ENCODE measurements at regions not wholly inside any gene's neighbourhood (a gene's known extent, or its start where the extent isn't known, plus 50 kb on each side); places are given as distances from the start of the nearest gene placed in this dataset.

DNA sequence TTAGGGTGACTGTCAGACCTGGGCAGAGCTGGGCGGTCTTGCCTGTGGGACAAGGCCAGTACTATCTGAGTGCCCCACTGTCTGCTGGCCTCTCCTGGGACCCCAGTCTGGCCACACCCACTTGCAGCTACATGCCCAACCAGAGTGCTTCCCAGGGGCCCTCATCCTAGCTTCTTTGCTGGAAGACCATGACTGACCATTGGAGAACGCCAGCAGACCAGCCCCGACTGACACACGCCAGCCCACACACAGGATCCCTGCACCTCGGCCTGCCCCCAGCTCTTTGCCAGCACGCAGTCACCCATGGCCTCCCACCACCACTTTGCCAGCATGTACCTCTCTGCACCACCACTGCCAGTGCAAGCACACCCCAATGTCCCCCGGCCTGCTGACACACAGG lies 585.7 kb downstream of the ZNF674 start (continued):
- TF ChIP-seq ZNF266 (tag by site-specific recombination; IDR thresholded peaks at IDR 0.05; ENCODE audit: low read depth): no peak
- no peak for TF ChIP-seq ZBTB7A (tag by site-specific recombination; IDR thresholded peaks at IDR 0.05; ENCODE audit: low read depth)
- no peak for TF ChIP-seq ZNF155 (tag by site-specific recombination; IDR thresholded peaks at IDR 0.05)
- no peak for TF ChIP-seq ZNF239 (tag by site-specific recombination; IDR thresholded peaks at IDR 0.05)

DNA sequence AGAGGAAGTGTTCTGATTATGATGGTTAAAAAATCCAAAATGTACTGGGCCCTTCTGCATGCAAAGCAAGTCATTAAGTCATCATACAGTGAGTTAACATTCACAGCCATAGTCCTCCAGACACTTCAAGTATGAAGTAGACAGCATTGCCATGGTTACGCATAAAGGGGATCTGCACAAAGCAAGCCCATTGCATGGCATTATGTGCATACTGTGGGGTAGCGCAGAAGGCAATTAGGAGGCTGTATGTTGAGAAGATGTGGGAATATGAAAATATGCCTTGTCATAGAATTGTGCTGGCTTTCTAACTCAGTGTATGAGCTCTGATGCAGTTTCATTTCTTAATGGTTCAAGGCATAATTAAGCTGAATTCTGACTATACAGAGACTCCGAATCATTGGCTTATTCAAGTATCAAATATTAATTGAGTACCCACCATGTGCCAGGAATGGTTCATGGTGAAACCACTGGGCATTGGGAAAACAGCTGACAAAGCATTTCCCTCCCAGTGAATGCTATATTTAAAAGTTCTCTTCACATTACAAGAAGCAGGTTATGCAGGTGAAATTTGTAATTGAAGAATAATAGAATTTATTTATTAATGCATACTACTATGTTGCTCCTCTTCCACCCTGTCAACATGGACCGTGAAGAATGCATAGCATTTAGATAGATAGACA lies 588.9 kb downstream of the ZNF674 start:
- Histone ChIP-seq H3K4me3 (ENCODE audit: low read depth, low read length) (no peak overlapping the region), H3K9me3 (ENCODE audit: control insufficient read depth, insufficient read depth, low read depth, low read length) (no peaks in the 10 kb centered on the region), H3K4me1 (ENCODE audit: control insufficient read depth, insufficient read depth, low read length) (no peaks in the 10 kb centered on the region), H3K36me3 (ENCODE audit: control insufficient read depth in 2 of 2, insufficient read depth in 1 of 2, low read length in 2 of 2) (no peaks in the 10 kb centered on the region), H3K27ac (ENCODE audit: extremely low read depth, low read depth, low read length) (no peak overlapping the region)
- CTCF ChIA-PET: interaction anchor here (0.6 kb wide), 1 partner anchor 17 kb away, joined by 3 read pairs; no protein-coding TSS in a partner anchor
- POLR2A ChIA-PET: no interaction called here
- TF ChIP-seq ZNF830 (tag by site-specific recombination; IDR thresholded peaks at IDR 0.05; ENCODE audit: low read depth): no peak
- no peak for TF ChIP-seq ZNF843 (tag by site-specific recombination; IDR thresholded peaks at IDR 0.05)

GRCh38 chrX:45955661-45956060 lies 589.6 kb downstream of the ZNF674 start:
- TF ChIP-seq, protein P1, sequence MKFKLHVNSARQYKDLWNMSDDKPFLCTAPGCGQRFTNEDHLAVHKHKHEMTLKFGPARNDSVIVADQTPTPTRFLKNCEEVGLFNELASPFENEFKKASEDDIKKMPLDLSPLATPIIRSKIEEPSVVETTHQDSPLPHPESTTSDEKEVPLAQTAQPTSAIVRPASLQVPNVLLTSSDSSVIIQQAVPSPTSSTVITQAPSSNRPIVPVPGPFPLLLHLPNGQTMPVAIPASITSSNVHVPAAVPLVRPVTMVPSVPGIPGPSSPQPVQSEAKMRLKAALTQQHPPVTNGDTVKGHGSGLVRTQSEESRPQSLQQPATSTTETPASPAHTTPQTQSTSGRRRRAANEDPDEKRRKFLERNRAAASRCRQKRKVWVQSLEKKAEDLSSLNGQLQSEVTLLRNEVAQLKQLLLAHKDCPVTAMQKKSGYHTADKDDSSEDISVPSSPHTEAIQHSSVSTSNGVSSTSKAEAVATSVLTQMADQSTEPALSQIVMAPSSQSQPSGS (tag by site-specific recombination; IDR thresholded peaks at IDR 0.05; ENCODE audit: low read depth): no peak
- TF ChIP-seq ZNF184 (tag by site-specific recombination; IDR thresholded peaks at IDR 0.05): no peak
- no peak for TF ChIP-seq ZNF677 (tag by site-specific recombination; IDR thresholded peaks at IDR 0.05)
- no peak for TF ChIP-seq ZNF404 (tag by site-specific recombination; IDR thresholded peaks at IDR 0.05)
- TF ChIP-seq KLF1 (tag by site-specific recombination; IDR thresholded peaks at IDR 0.05): no peak
- TF ChIP-seq ZNF837 (tag by site-specific recombination; IDR thresholded peaks at IDR 0.05): no peak
- Histone ChIP-seq H3K27ac (ENCODE audit: extremely low read depth, low read depth, low read length) (no peak overlapping the region), H3K36me3 (ENCODE audit: control insufficient read depth in 2 of 2, insufficient read depth in 1 of 2, low read length in 2 of 2) (no peaks in the 10 kb centered on the region), H3K4me1 (ENCODE audit: control insufficient read depth, insufficient read depth, low read length) (no peaks in the 10 kb centered on the region), H3K4me3 (ENCODE audit: low read depth, low read length) (no peak overlapping the region), H3K9me3 (ENCODE audit: control insufficient read depth, insufficient read depth, low read depth, low read length) (no peaks in the 10 kb centered on the region)
- CTCF ChIA-PET: interaction anchor here (0.6 kb wide), 1 partner anchor 16 kb away, joined by 3 read pairs; no protein-coding TSS in a partner anchor
- POLR2A ChIA-PET: no interaction called here

GRCh38 chrX:45954026-45954425 lies 591.2 kb downstream of the ZNF674 start:
- POLR2A ChIA-PET: no interaction called here

More at GRCh38 chrX:45954026-45954425, 591.2 kb downstream of the ZNF674 start:
- Histone ChIP-seq H3K27ac (ENCODE audit: extremely low read depth, low read depth, low read length) (no peak overlapping the region), H3K9me3 (ENCODE audit: control insufficient read depth, insufficient read depth, low read depth, low read length) (no peaks in the 10 kb centered on the region), H3K36me3 (ENCODE audit: control insufficient read depth in 2 of 2, insufficient read depth in 1 of 2, low read length in 2 of 2) (no peaks in the 10 kb centered on the region), H3K4me1 (ENCODE audit: control insufficient read depth, insufficient read depth, low read length) (no peaks in the 10 kb centered on the region), H3K4me3 (ENCODE audit: low read depth, low read length) (no peak overlapping the region)
- CTCF ChIA-PET: interaction anchor here (0.6 kb wide), 1 partner anchor 478 kb away, joined by 3 read pairs; no protein-coding TSS in a partner anchor
- no peak for TF ChIP-seq BCL11A (tag by site-specific recombination; IDR thresholded peaks at IDR 0.05; ENCODE audit: low read depth)
- TF ChIP-seq PRDM4 (tag by site-specific recombination; IDR thresholded peaks at IDR 0.05): no peak
- no peak for TF ChIP-seq ZNF404 (tag by site-specific recombination; IDR thresholded peaks at IDR 0.05)
- TF ChIP-seq, protein P2, sequence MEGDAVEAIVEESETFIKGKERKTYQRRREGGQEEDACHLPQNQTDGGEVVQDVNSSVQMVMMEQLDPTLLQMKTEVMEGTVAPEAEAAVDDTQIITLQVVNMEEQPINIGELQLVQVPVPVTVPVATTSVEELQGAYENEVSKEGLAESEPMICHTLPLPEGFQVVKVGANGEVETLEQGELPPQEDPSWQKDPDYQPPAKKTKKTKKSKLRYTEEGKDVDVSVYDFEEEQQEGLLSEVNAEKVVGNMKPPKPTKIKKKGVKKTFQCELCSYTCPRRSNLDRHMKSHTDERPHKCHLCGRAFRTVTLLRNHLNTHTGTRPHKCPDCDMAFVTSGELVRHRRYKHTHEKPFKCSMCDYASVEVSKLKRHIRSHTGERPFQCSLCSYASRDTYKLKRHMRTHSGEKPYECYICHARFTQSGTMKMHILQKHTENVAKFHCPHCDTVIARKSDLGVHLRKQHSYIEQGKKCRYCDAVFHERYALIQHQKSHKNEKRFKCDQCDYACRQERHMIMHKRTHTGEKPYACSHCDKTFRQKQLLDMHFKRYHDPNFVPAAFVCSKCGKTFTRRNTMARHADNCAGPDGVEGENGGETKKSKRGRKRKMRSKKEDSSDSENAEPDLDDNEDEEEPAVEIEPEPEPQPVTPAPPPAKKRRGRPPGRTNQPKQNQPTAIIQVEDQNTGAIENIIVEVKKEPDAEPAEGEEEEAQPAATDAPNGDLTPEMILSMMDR (tag by site-specific recombination; IDR thresholded peaks at IDR 0.05): no peak
- no peak for TF ChIP-seq OSR2 (tag by site-specific recombination; IDR thresholded peaks at IDR 0.05)
- TF ChIP-seq KLF9 (tag by site-specific recombination; IDR thresholded peaks at IDR 0.05; ENCODE audit: low read depth): no peak
- TF ChIP-seq, protein P3, sequence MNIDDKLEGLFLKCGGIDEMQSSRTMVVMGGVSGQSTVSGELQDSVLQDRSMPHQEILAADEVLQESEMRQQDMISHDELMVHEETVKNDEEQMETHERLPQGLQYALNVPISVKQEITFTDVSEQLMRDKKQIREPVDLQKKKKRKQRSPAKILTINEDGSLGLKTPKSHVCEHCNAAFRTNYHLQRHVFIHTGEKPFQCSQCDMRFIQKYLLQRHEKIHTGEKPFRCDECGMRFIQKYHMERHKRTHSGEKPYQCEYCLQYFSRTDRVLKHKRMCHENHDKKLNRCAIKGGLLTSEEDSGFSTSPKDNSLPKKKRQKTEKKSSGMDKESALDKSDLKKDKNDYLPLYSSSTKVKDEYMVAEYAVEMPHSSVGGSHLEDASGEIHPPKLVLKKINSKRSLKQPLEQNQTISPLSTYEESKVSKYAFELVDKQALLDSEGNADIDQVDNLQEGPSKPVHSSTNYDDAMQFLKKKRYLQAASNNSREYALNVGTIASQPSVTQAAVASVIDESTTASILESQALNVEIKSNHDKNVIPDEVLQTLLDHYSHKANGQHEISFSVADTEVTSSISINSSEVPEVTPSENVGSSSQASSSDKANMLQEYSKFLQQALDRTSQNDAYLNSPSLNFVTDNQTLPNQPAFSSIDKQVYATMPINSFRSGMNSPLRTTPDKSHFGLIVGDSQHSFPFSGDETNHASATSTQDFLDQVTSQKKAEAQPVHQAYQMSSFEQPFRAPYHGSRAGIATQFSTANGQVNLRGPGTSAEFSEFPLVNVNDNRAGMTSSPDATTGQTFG (tag by site-specific recombination; IDR thresholded peaks at IDR 0.05; ENCODE audit: borderline replicate concordance): no peak
- TF ChIP-seq ZNF776 (tag by site-specific recombination; IDR thresholded peaks at IDR 0.05; ENCODE audit: borderline replicate concordance): no peak
- TF ChIP-seq, protein P4, sequence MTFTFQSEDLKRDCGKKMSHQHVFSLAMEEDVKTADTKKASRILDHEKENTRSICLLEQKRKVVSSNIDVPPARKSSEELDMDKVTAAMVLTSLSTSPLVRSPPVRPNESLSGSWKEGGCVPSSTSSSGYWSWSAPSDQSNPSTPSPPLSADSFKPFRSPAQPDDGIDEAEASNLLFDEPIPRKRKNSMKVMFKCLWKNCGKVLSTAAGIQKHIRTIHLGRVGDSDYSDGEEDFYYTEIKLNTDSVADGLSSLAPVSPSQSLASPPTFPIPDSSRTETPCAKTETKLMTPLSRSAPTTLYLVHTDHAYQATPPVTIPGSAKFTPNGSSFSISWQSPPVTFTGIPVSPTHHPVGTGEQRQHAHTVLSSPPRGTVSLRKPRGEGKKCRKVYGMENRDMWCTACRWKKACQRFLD (tag by site-specific recombination; IDR thresholded peaks at IDR 0.05): no peak

Data from HEK293 (cell line).